HG03575 (cell line): ENCODE measurements at regions not wholly inside any gene's neighbourhood (a gene's known extent, or its start where the extent isn't known, plus 50 kb on each side); places are given as distances from the start of the nearest gene placed in this dataset.

ENCODE experiments used
- ATAC-seq: cut with Tn5 transposase; IDR thresholded peaks from one replicate; pipeline ENCODE4 v1.9.1; 2021; ENCODE audit not compliant: unreplicated experiment, insufficient number of reproducible peaks, low FRiP score; ENCODE audit errors: extremely low read depth

DNA sequence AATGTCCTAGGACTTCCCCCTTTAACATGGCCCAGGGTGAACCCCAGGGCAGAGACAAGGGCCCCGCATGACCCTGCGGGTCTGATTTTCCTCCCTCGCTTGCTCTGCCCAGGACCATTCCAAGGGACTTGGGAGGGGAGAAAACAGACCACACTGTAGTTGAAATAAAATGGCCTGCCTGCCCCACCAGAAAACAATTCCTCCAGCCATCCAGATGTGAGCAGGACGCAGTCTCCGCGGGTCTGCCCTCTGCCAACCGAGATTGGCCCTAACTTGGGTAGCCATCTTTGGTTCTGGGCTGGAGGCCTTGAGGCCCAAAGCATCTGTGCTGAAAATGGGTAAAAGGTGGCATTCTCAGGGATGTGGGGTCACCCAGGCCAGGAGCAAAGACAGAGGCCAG is 75.5 kb downstream of the RFLNA start:
- ATAC-seq = no peak

DNA sequence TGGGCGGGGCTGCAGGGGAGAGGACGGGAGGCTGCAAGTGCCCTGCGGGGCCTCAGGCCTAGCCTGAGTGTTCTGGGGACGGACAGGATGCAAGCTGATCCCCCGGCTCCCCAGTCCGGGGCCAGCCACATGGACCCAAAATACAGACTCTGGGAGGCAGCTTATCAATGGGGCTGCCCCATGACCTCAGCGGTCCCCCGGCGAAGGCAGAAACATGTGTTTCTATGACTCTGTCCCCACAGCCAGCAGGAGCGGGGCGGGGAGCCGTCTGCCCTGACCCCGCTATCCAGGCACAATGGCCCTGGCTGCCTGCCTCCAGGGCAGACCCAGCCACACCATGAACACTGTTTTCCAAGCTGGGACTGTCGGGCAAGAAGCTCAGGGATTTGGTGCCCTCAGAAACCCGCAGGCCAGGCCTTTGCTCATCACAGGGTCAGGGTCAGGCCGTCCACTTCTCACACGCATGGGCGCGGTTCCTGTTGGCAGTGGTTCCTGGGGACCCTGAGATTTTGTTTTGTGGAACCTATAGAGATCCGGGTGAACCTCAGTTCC is 75.0 kb downstream of the RFLNA start:
- no peak for ATAC-seq

DNA sequence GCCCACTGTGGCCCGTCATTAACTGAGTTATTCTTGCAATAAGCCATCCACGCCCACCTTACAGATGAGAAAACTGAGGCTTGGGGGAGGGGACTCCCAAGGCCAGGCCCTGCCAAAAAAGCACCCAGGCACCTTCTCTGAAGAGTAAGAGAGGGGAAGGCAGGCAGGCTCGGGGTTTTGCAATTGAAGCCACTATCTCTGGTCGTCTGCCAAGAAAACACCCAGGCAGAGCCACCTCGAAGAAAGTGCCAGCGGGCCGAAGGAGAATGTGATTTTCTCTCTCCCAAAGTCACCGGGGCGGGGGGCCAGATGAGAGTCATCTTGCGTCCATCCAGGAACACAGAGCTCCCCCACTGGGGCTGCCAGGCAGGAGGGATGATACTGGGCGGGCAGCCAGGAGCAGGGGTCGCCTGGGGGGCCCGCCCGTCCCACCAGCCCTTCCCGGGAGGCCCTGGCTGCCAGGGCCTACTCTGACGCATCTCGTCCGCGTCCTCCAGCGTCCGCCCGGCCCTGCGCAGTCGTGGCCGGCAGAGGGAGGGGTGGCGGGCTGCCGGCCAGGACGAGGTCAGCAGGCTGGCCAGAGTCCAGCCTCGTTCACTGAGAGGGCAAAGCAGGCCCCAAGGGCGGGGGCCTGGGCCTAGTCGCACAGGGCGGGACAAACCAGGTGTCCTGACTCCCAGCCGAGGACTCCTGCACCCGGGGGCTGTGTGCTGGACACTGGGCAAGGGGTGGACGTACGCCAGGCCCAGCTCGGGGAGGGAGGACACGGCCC is 74.3 kb downstream of the RFLNA start:
- no peak for ATAC-seq

DNA sequence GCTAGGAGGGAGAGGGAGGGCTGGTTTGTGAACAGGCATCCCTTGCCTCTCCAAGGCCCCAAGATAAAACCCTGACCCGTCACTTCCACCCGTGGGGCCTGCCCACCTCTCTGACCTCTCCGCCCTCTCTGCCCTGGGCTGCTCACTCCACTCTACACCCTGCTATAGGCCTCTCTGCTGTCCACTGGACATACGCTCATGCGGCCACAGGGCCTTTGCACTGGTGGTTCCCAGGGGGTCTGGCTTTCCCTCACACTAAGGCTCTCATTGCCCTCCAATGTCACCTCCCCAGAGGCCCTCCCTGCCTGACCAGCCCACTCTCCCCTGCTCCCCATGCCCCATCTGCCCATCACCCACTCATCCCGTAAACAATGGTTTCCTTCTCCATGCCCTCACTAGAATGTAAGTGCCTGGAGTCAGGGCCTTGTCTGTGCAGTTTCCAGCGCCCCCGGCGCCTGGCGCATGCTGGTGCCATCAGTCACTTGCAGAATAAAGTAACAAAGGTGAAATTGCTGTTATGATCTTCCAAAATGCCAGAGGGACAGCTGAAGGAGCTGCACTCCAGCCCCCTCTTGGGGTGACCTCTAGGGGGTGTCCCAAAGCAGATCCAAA is 73.6 kb downstream of the RFLNA start:
- no peak for ATAC-seq

DNA sequence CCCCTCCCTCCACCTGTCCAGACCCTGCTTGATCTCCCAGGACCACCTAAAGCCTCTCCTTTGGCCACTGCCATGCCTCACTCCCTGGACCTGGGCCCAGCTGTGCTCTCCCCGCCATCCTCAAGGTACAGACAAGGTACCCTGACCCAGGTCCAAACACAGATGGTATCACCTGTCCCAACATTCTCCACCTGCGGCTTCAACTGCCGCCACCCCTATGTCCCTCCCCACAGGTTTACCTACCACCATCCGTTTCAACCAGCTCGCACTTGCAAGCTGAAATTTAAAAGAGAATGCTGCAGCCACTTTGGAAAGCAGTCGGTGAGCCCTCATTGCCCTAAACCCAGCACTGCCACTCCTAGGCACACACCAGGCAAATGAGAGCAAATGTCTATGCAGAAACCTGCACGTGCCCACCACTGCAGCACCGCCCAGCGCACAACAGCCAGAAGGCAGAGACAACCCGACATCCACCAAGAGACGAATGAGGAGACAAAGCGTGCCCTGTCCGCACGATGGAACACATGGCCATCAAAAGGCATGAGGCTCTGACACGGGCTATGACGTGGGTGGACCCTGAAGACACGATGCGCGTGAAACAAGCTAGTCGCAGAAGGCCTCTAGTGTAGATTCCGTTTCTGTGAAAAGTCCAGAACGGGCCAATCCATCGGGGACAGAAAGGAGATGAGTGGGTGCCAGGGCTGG is 71.0 kb downstream of the RFLNA start:
- no peak for ATAC-seq
